K562 (cell line): ENCODE measurements at regions not wholly inside any gene's neighbourhood (a gene's known extent, or its start where the extent isn't known, plus 50 kb on each side); places are given as distances from the start of the nearest gene placed in this dataset.
A peak's percentile ranks its signal among the peaks of the same experiment; 100 is the strongest.

Source experiments
- ATAC-seq: fragments of 200-7000 bp; cut with Tn5 transposase; 3 replicates; pipeline ENCODE4 v1.9.1; 2020; ENCODE audit warnings: moderate library complexity
- BruUV-seq: library from RNA; stranded (reverse); fragments of 400-500 nt; replicated peaks from 2 replicates; lab custom pipeline; 2021; lab: Mats Ljungman, UMichigan
- CTCF ChIA-PET: fragments of 300-600 bp; formaldehyde crosslinking; extraction: SDS; loops from one replicate; lab custom pipeline; 2021; ENCODE audit warnings: low intra/inter-chr PET ratio; lab: Yijun Ruan, JAX
- POLR2A ChIA-PET: fragments of 300-600, 350-650 bp; sonication (Branson Sonifier 250); formaldehyde crosslinking; extraction: SDS; loops from one replicate; lab custom pipeline; 2021; ENCODE audit warnings: antibody characterized with exemption, inconsistent platforms; lab: Yijun Ruan, JAX
- DNase-seq, 4 experiments: peaks; one replicate each; pipeline versions ENCODE4 v3.0.0 to v3.0.0-alpha.2; 2011 to 2018; ENCODE audit warnings: low spot score in 3 of 4, mixed read lengths in 3 of 4; ENCODE audit errors: extremely low read depth in 1 of 4
- FAIRE-seq: peaks from 2 replicates; lab custom pipeline; 2011; peaks lifted over from hg19 to GRCh38; lab: Jason Lieb, UNC
- H2AFZ ChIP-seq: 2 replicates; pipeline ENCODE4 v1.6.0; 2011; ENCODE audit warnings: low read depth, low read length, control low read depth, inconsistent platforms
- H3K27ac ChIP-seq: fragments of 200-600 bp; 3 replicates; pipeline ENCODE4 v1.8.0; 2011; ENCODE audit warnings: low read depth, mild to moderate bottlenecking, control low read depth, inconsistent platforms, low read length, moderate library complexity, mixed read lengths; ENCODE audit errors: extremely low read depth
- H3K27me3 ChIP-seq, 2 experiments: fragments of 300-600 bp in 1 of 2; 2 replicates in 1 of 2; 3 replicates in 1 of 2; pipeline versions ENCODE4 v1.6.0 to v1.8.0; 2011; ENCODE audit warnings: inconsistent platforms in 2 of 2, low read length in 2 of 2, mild to moderate bottlenecking in 1 of 2, mixed read lengths in 1 of 2, moderate library complexity in 1 of 2; ENCODE audit not compliant: control insufficient read depth in 2 of 2, insufficient read depth in 2 of 2
- H3K36me3 ChIP-seq: fragments of 300-600 bp; 3 replicates; pipeline ENCODE4 v1.8.0; 2011; ENCODE audit warnings: mild to moderate bottlenecking, low read length, inconsistent platforms; ENCODE audit not compliant: control insufficient read depth, insufficient read depth
- H3K4me1 ChIP-seq, 2 experiments: fragments of 200-600 bp in 1 of 2; replicated peaks in 1 of 2; 2 replicates in 1 of 2; 3 replicates in 1 of 2; pipeline versions ENCODE4 v1.5.1 to v1.8.0; 2011; ENCODE audit warnings: inconsistent platforms in 2 of 2, low read length in 2 of 2, mild to moderate bottlenecking in 1 of 2, mixed read lengths in 1 of 2, moderate library complexity in 1 of 2; ENCODE audit not compliant: control insufficient read depth in 2 of 2, insufficient read depth in 2 of 2
- H3K4me2 ChIP-seq: 2 replicates; pipeline ENCODE4 v1.6.1; 2011; ENCODE audit warnings: low read length, control low read depth, inconsistent platforms, mixed read lengths; ENCODE audit not compliant: insufficient read depth
- H3K4me3 ChIP-seq: fragments of 200-600 bp; sonication (generic), shearing (Covaris generic); 2 replicates; pipeline ENCODE4 v1.5.1; 2016; ENCODE audit warnings: control low read depth, inconsistent platforms
- H3K79me2 ChIP-seq: fragments of 200-600 bp; 3 replicates; pipeline ENCODE4 v1.8.0; 2011; ENCODE audit warnings: low read length, inconsistent platforms; ENCODE audit not compliant: control insufficient read depth, insufficient read depth
- H3K9ac ChIP-seq, 2 experiments: 2 replicates each; pipeline versions ENCODE4 v1.6.0 to v1.6.1; 2011; ENCODE audit warnings: low read depth in 2 of 2, low read length in 2 of 2, control low read depth in 1 of 2, inconsistent platforms in 1 of 2, mild to moderate bottlenecking in 1 of 2, mixed read lengths in 1 of 2; ENCODE audit not compliant: insufficient read depth in 1 of 2
- H3K9me1 ChIP-seq: one replicate; pipeline ENCODE4 v1.6.0; 2011; ENCODE audit warnings: inconsistent platforms, mild to moderate bottlenecking, low read length, moderate library complexity; ENCODE audit not compliant: control insufficient read depth, insufficient read depth
- H3K9me3 ChIP-seq: replicated peaks from 2 replicates; pipeline ENCODE4 v1.5.1; 2011; ENCODE audit warnings: low read depth, low read length, inconsistent platforms; ENCODE audit not compliant: control insufficient read depth, insufficient read depth
- H4K20me1 ChIP-seq: replicated peaks from 2 replicates; pipeline ENCODE4 v1.6.1; 2011; ENCODE audit warnings: low read length, inconsistent platforms, mixed read lengths; ENCODE audit not compliant: control insufficient read depth, insufficient read depth
- E2F3 ChIP-seq: fragments of 250-450 bp; sonication (Bioruptor Pico); IDR thresholded peaks from 2 replicates; pipeline ENCODE4 v1.4.0; 2020; ENCODE audit warnings: mild to moderate bottlenecking
- KDM2B ChIP-seq: fragments of 250-450 bp; sonication (Bioruptor Pico); IDR thresholded peaks from 2 replicates; pipeline ENCODE4 v1.8.0; 2021; ENCODE audit warnings: mild to moderate bottlenecking, moderate library complexity
- NONO ChIP-seq, 2 experiments: fragments of 200-400 bp in 1 of 2; fragments of 450-650 bp in 1 of 2; formaldehyde crosslinking in 1 of 2; IDR thresholded peaks; 2 replicates each; pipeline ENCODE4 v1.6.1; 2017; ENCODE audit warnings: low read depth in 2 of 2, mild to moderate bottlenecking in 2 of 2, moderate library complexity in 2 of 2, low read length in 1 of 2
- SNRNP70 ChIP-seq: fragments of 200-400 bp; formaldehyde crosslinking; optimal IDR thresholded peaks from 2 replicates; pipeline ENCODE3; 2017; ENCODE audit warnings: low read depth, low read length
- TAF9B ChIP-seq: fragments of 450-650 bp; IDR thresholded peaks from 2 replicates; pipeline ENCODE4 v1.6.1; 2018; ENCODE audit warnings: mild to moderate bottlenecking; ENCODE audit not compliant: partially characterized antibody
- TAL1 ChIP-seq: fragments of 450-650 bp; IDR thresholded peaks from 2 replicates; pipeline ENCODE4 v1.6.1; 2016; ENCODE audit warnings: mild to moderate bottlenecking
- ZC3H8 ChIP-seq: fragments of 450-650 bp; IDR thresholded peaks from 2 replicates; pipeline ENCODE4 v1.6.1; 2017
- ZNF263 ChIP-seq: sonication (generic); formaldehyde crosslinking; IDR thresholded peaks from 2 replicates; pipeline ENCODE4 v1.8.0; 2022; ENCODE audit warnings: mild to moderate bottlenecking, missing genetic modification reagents, borderline replicate concordance
- WGBS: fragments of 100-300 bp; shearing (Covaris generic); methylation state at CpG from one replicate; pipeline ENCODE4 v1.1.6; 2016; ENCODE audit warnings: low coverage, mixed read lengths; ENCODE audit not compliant: insufficient coverage; ENCODE audit errors: missing lambda C conversion rate; 5-methylcytosine and 5-hydroxymethylcytosine counted together
- in situ Hi-C: fragments of 300-500 bp; cut with MboI; formaldehyde crosslinking; loops from 4 replicates; pipeline ENCODE4 v1.15.0; 2018; ENCODE audit warnings: inconsistent platforms, mixed read lengths
- intact Hi-C: fragments of 100-400 bp; cut with micrococcal nuclease; formaldehyde crosslinking; loops from 2 replicates; pipeline ENCODE4 v1.14.2; 2022
- TF ChIP-seq, protein P1 (sequence below), 2 experiments: IDR thresholded peaks; 2 replicates each; pipeline ENCODE4 v1.6.1; 2011; ENCODE audit warnings: borderline replicate concordance in 1 of 2, control low read depth in 1 of 2, low read depth in 1 of 2, low read length in 1 of 2, mild to moderate bottlenecking in 1 of 2, mixed read lengths in 1 of 2, moderate library complexity in 1 of 2; ENCODE audit not compliant: insufficient read depth in 1 of 2, insufficient read length in 1 of 2, poor library complexity in 1 of 2, severe bottlenecking in 1 of 2; ENCODE audit errors: extremely low read depth in 1 of 2
- TF ChIP-seq, protein P2 (sequence below): sonication (generic); formaldehyde crosslinking; IDR thresholded peaks from 2 replicates; pipeline ENCODE4 v1.8.1; 2023; ENCODE audit warnings: mild to moderate bottlenecking, missing genetic modification reagents

DNA sequence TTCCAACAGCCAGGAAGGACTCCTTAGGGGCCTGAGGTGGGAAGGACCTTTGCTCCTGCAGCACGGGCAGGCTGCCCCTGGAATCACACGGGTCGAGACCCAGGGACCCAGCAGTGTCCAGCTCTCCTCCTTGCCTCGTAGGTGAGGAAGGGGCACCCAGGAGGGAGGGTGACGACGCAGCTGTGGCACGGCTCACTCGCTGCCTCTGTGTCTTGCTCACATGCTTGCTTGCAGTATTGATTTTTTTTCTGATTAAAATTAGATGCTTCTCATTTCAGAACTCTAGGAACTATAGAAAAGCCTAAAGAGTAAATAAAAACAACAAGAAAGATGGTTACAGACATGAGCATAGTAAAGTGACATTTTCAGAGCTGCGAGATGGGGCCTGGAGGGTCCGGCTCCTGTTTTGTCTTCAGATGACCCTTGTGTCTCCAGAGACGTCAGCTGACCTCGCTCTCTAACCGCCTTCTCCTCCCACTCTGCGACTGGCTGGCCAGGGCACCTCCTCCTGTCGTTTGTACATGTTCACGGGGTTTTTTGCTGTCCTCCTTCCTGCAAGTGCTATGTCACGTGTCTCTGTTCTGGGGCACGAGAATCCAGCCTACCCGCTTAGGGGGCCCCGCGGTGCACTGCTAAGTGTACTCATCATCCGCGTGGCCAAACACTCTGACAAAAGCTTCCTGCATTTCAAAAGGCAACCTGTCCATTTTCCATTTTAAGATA, 65.7 kb upstream of the ZNF236 start (continued):
- TF ChIP-seq, protein P1, sequence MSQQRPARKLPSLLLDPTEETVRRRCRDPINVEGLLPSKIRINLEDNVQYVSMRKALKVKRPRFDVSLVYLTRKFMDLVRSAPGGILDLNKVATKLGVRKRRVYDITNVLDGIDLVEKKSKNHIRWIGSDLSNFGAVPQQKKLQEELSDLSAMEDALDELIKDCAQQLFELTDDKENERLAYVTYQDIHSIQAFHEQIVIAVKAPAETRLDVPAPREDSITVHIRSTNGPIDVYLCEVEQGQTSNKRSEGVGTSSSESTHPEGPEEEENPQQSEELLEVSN (IDR thresholded peaks at IDR 0.05; ENCODE audit: borderline replicate concordance in 1 of 2, extremely low read depth in 1 of 2, insufficient read depth in 1 of 2, insufficient read length in 1 of 2, low read depth in 1 of 2, low read length in 1 of 2, poor library complexity in 1 of 2, severe bottlenecking in 1 of 2) = peak in 1 of 2 experiments; percentile 24
- TF ChIP-seq NONO (IDR thresholded peaks at IDR 0.05; ENCODE audit: low read depth in 2 of 2, low read length in 1 of 2) = no peak

DNA sequence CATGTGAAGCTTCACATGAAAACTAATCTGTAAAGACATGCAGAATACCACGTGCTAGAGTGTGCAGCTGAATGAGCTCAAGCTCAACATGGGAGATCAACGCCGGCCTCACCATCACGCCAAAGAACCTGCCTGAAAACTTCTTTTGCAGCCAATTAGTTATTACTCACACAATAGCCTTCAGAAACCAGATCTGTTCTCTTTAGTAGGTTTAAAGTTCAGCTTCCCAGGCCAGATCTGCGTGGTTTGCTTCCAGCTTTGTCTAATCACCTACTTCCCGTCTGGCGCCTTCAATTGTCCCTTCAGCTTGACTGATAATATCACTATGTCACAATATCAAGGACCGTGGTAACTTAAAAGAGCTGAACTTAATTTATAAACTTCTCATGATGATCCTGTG, 68.0 kb upstream of the ZNF236 start:
- ATAC-seq (no peak), FAIRE-seq (no peak), DNase-seq (no peak)
- Histone ChIP-seq H3K4me3 (no peak overlapping the region), H3K4me2 (no peak overlapping the region), H3K36me3 (no peaks in the 10 kb centered on the region), H3K9me1 (no peaks in the 10 kb centered on the region), H3K27me3 (peaks cover 0 to 9% of the 10 kb centered on the region in 2 experiments; a peak in 3 of 5 replicates), H3K4me1 (peaks cover 0 to 10% of the 10 kb centered on the region in 2 experiments; a peak in 2 of 5 replicates), H3K9ac (no peak overlapping the region), H3K27ac (no peak overlapping the region), H4K20me1 (no peaks in the 10 kb centered on the region), H3K9me3 (no peaks in the 10 kb centered on the region), H3K79me2 (no peaks in the 10 kb centered on the region), H2AFZ (no peak overlapping the region)
- WGBS = 7% methylated on average over 7 of the region's 8 CpGs
- in situ Hi-C loops = no loop called here
- TF ChIP-seq ZNF263 (CRISPR knock-in tag) = no peak
- no peak for TF ChIP-seq KDM2B
- TF ChIP-seq TAL1 = no peak
- TF ChIP-seq TAF9B = no peak
- TF ChIP-seq, protein P2, sequence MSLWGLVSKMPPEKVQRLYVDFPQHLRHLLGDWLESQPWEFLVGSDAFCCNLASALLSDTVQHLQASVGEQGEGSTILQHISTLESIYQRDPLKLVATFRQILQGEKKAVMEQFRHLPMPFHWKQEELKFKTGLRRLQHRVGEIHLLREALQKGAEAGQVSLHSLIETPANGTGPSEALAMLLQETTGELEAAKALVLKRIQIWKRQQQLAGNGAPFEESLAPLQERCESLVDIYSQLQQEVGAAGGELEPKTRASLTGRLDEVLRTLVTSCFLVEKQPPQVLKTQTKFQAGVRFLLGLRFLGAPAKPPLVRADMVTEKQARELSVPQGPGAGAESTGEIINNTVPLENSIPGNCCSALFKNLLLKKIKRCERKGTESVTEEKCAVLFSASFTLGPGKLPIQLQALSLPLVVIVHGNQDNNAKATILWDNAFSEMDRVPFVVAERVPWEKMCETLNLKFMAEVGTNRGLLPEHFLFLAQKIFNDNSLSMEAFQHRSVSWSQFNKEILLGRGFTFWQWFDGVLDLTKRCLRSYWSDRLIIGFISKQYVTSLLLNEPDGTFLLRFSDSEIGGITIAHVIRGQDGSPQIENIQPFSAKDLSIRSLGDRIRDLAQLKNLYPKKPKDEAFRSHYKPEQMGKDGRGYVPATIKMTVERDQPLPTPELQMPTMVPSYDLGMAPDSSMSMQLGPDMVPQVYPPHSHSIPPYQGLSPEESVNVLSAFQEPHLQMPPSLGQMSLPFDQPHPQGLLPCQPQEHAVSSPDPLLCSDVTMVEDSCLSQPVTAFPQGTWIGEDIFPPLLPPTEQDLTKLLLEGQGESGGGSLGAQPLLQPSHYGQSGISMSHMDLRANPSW (CRISPR knock-in tag) = no peak
- no peak for TF ChIP-seq SNRNP70
- TF ChIP-seq ZC3H8 = no peak
- no peak for TF ChIP-seq E2F3
- intact Hi-C loops = no loop called here
- no TSS peak for BruUV-seq
- ChIA-PET CTCF (no interaction called here), POLR2A (no interaction called here)
